Ishikawa (cell line): ENCODE measurements at regions not wholly inside any gene's neighbourhood (a gene's known extent, or its start where the extent isn't known, plus 50 kb on each side); places are given as distances from the start of the nearest gene placed in this dataset.

Experiments
- CEBPB ChIP-seq: IDR thresholded peaks from 2 replicates; pipeline ENCODE4 v1.6.1; 2012
- CREB1 ChIP-seq: IDR thresholded peaks from 2 replicates; pipeline ENCODE4 v1.6.1; 2012; ENCODE audit warnings: low read depth
- EGR1 ChIP-seq: IDR thresholded peaks from 2 replicates; pipeline ENCODE4 v1.6.1; 2012
- EP300 ChIP-seq: IDR thresholded peaks from 2 replicates; pipeline ENCODE4 v1.6.1; 2012; ENCODE audit warnings: borderline replicate concordance
- FOXM1 ChIP-seq: IDR thresholded peaks from 2 replicates; pipeline ENCODE4 v1.6.1; 2012; ENCODE audit warnings: low read depth, borderline replicate concordance
- MAX ChIP-seq: IDR thresholded peaks from 2 replicates; pipeline ENCODE4 v1.6.1; 2012
- NFIC ChIP-seq: IDR thresholded peaks from 2 replicates; pipeline ENCODE4 v1.6.1; 2012
- RAD21 ChIP-seq: IDR thresholded peaks from 2 replicates; pipeline ENCODE4 v1.6.1; 2012; ENCODE audit warnings: low read depth
- TAF1 ChIP-seq: IDR thresholded peaks from 2 replicates; pipeline ENCODE4 v1.6.1; 2012; ENCODE audit warnings: low read depth, mild to moderate bottlenecking
- TCF12 ChIP-seq: IDR thresholded peaks from 2 replicates; pipeline ENCODE4 v1.6.1; 2012; ENCODE audit warnings: low read depth
- TEAD4 ChIP-seq: IDR thresholded peaks from 2 replicates; pipeline ENCODE4 v1.6.1; 2012
- YY1 ChIP-seq: IDR thresholded peaks from 2 replicates; pipeline ENCODE4 v1.6.1; 2012; ENCODE audit warnings: low read depth
- ZBTB7A ChIP-seq: IDR thresholded peaks from 2 replicates; pipeline ENCODE4 v1.6.1; 2012; ENCODE audit warnings: low read depth
- TF ChIP-seq, protein P1 (sequence below): IDR thresholded peaks from 2 replicates; pipeline ENCODE4 v1.6.1; 2012; ENCODE audit warnings: low read depth, mild to moderate bottlenecking
- TF ChIP-seq, protein P2 (sequence below): IDR thresholded peaks from 2 replicates; pipeline ENCODE4 v1.6.1; 2012

GRCh38 chr2:143937723-143938350 is 582.1 kb downstream of the ZEB2 start:
- no peak for TF ChIP-seq RAD21
- TF ChIP-seq EGR1, result no peak
- TF ChIP-seq NFIC, result no peak
- no peak for TF ChIP-seq EP300
- TF ChIP-seq MAX, result no peak
- TF ChIP-seq TEAD4, result no peak
- TF ChIP-seq, protein P1, sequence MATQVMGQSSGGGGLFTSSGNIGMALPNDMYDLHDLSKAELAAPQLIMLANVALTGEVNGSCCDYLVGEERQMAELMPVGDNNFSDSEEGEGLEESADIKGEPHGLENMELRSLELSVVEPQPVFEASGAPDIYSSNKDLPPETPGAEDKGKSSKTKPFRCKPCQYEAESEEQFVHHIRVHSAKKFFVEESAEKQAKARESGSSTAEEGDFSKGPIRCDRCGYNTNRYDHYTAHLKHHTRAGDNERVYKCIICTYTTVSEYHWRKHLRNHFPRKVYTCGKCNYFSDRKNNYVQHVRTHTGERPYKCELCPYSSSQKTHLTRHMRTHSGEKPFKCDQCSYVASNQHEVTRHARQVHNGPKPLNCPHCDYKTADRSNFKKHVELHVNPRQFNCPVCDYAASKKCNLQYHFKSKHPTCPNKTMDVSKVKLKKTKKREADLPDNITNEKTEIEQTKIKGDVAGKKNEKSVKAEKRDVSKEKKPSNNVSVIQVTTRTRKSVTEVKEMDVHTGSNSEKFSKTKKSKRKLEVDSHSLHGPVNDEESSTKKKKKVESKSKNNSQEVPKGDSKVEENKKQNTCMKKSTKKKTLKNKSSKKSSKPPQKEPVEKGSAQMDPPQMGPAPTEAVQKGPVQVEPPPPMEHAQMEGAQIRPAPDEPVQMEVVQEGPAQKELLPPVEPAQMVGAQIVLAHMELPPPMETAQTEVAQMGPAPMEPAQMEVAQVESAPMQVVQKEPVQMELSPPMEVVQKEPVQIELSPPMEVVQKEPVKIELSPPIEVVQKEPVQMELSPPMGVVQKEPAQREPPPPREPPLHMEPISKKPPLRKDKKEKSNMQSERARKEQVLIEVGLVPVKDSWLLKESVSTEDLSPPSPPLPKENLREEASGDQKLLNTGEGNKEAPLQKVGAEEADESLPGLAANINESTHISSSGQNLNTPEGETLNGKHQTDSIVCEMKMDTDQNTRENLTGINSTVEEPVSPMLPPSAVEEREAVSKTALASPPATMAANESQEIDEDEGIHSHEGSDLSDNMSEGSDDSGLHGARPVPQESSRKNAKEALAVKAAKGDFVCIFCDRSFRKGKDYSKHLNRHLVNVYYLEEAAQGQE, result no peak
- no peak for TF ChIP-seq FOXM1
- no peak for TF ChIP-seq CREB1
- TF ChIP-seq TCF12, result no peak
- TF ChIP-seq TAF1, result no peak
- TF ChIP-seq, protein P2, sequence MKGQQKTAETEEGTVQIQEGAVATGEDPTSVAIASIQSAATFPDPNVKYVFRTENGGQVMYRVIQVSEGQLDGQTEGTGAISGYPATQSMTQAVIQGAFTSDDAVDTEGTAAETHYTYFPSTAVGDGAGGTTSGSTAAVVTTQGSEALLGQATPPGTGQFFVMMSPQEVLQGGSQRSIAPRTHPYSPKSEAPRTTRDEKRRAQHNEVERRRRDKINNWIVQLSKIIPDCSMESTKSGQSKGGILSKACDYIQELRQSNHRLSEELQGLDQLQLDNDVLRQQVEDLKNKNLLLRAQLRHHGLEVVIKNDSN, result no peak
- no peak for TF ChIP-seq YY1
- TF ChIP-seq CEBPB, result no peak
- TF ChIP-seq ZBTB7A, result no peak

GRCh38 chr2:143936848-143937722 is 582.8 kb downstream of the ZEB2 start:
- TF ChIP-seq ZBTB7A (peak; percentile 20; the same call in 1 of the 2 replicates), EGR1 (no peak), MAX (peak; percentile 74)

DNA sequence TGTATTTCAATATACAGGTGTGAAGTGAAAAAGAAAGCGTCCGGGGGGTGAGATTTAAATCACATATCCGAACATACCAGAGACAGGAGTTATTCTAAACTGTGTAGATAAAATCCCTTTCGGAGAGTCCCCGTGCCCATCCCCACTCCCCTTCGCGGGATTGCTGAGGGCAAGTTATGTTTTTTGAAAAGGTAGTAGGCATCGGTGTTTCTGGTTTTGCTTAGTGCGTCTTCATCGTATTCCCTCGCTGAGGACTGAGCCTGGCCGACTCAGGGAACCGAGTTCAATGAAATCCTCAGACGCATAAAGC is 583.4 kb downstream of the ZEB2 start:
- TF ChIP-seq TCF12 (no peak), YY1 (no peak), CREB1 (no peak), MAX (no peak), TEAD4 (no peak), RAD21 (no peak), EGR1 (no peak), TAF1 (no peak), ZBTB7A (no peak), EP300 (no peak), FOXM1 (no peak)
- TF ChIP-seq, protein P2, result no peak
- TF ChIP-seq, protein P1, result no peak

DNA sequence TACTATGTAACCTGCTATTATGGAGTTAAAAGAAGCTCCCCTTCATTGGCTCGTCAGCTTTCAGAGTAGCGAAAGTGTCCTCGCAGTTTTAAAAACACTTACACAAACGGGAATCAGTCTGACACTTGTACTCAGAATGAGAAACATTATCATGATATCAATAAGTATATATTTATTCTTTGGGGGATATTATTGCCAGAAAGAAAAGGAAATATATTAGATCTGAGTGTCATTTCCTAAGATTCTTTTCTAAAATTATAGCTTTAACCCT is 584.5 kb downstream of the ZEB2 start:
- TF ChIP-seq RAD21 (no peak), TCF12 (no peak), TEAD4 (no peak), CREB1 (no peak), NFIC (no peak), ZBTB7A (no peak), TAF1 (no peak), EP300 (no peak)
- TF ChIP-seq, protein P1, result no peak
